ENCODE measurements at regions not wholly inside any gene's neighbourhood (a gene's known extent, or its start where the extent isn't known, plus 50 kb on each side); places are given as distances from the start of the nearest gene placed in this dataset.
A peak's percentile ranks its signal among the peaks of the same experiment; 100 is the strongest.
"Not testable (repeated sequence)": the region's sequence is repeated elsewhere in the genome, so short reads cannot be mapped to it uniquely, and the experiment has no call there.

DNA sequence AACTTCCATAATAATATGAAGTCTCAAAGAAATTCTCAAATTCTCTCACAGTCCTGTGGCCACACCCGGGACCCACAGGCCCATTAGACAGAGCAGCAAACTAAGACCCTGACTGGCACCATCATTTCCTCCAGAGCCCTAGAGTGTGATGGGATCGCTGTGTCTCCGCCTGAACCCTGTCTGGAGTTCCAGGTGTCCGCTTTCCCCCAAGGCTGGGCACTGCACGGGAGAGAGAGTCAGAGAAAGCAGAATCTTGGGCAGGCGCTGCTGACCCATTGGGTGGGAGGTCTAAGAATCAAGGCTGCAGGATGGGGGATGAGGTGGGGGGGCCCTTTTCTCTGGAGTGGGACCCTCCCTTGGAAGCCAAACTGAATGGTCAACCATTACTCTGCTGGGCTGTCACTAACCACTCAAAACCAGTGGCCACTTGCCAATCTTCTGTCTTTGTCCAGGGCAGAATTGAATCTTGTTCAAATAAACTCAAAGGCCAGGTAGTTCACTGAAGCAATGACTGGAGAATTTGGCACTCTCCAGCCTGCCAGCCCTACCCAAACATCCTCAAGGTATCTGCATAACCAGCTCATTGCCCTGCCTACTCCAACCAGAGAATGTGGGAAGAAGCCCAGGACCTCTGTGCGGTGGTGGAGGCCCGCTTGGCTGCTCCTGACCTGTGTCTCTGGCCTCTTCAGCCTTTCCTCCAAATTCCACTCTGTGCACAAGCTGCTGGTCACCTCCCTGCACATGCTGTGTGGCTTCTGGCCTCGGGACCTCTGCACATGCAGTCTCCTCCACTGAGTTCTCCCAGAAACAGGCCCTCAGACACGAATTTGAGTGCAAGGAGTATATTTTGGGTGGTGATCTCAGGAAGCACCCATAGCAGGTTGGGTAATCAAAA lies 141.1 kb downstream of the CEBPB start:
- no peak for DNase-seq

- DNase-seq: no peak
Measured at GRCh38 chr20:50332491-50332980, 141.9 kb downstream of the CEBPB start.

- DNase-seq: no peak
Measured at GRCh38 chr20:50333131-50333670, 142.6 kb downstream of the CEBPB start.

- peak; percentile 83 for DNase-seq
Measured at GRCh38 chr20:50333812-50334211, 143.2 kb downstream of the CEBPB start.

DNA sequence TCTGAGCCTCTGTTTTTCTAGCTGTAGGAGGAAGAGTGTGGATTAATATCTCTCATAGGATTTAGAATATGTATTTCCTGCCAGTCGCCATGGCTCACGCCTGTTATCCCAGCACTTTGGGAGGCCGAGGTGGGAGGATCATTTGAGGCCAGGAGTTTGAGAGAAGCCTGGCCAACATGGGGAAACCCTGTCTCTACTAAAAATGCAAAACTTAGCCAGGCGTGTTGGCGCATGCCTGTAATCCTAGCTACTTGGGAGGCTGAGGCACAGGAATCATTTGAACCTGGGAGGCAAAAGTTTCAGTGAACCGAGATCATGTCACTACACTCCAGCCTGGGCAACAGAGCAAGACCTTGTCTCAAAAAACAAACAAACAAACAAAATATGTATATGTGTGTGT lies 143.9 kb downstream of the CEBPB start:
- not testable (repeated sequence) for DNase-seq

GRCh38 chr20:50335105-50335504 lies 144.5 kb downstream of the CEBPB start:
- peak; percentile 40 for DNase-seq

- DNase-seq: no peak
Measured at GRCh38 chr20:50335866-50336265, 145.2 kb downstream of the CEBPB start.

DNA sequence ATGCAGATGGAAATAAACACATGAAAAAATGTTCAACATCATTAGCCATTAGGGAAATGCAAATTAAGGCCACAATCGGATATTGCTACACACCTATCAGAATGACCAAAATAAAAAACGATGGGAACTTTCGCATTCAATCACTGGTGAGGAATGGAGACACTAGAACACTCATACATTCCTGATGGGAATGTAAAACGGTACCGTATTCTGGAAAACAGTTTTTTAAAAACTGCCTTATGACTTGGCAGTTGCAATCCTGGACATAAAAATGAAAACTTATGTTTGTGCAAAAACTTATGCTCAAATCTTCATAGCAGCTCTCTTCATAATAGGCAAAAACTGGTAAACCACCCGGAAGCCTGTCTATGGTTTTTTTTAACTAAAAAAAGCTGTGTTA lies 146.0 kb downstream of the CEBPB start:
- peak; percentile 45 for DNase-seq

DNA sequence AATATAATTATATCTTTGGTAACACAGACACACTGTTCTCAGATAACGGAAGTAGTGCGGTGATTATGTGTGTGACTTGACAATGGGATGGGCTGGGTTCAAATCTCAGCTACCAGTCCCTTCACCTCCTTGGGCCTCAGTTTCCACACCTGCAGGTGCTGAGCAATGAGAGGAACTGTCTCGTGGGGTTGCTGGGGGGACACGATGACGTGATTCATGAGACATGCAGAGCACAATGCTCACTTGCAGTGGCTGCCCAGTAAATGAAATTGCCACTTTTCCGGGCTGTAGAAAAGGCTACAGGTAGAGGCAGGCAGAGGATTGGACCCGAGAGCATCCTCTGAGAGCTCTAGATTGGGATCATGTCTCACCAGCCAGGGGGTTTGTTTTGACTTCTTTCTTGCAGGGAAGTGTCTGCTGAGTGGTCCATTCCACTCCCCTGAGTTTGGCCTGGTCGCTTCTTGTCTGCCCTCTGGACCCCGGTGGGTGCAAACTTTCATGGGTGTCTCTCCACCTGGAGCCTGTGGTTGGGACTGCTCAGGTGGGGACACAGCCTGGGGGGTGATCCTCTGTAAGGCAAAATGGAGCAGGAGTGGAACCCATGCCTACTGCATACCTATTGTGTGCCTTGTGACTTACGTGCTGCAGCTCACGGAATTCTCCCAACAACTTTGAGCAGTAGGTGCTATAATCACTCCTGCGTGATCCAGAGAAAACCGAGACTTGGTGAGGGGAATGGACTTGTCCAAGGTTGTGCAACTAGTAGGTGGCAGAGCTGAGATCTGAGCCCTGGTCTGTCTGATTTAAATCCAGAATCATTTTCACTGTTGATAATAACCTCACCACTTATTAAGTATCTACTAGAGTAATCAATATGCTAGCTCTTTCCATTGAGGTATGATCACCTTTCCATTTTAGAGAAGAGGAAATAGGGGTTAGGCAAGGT lies 147.2 kb downstream of the CEBPB start:
- no peak for DNase-seq

DNA sequence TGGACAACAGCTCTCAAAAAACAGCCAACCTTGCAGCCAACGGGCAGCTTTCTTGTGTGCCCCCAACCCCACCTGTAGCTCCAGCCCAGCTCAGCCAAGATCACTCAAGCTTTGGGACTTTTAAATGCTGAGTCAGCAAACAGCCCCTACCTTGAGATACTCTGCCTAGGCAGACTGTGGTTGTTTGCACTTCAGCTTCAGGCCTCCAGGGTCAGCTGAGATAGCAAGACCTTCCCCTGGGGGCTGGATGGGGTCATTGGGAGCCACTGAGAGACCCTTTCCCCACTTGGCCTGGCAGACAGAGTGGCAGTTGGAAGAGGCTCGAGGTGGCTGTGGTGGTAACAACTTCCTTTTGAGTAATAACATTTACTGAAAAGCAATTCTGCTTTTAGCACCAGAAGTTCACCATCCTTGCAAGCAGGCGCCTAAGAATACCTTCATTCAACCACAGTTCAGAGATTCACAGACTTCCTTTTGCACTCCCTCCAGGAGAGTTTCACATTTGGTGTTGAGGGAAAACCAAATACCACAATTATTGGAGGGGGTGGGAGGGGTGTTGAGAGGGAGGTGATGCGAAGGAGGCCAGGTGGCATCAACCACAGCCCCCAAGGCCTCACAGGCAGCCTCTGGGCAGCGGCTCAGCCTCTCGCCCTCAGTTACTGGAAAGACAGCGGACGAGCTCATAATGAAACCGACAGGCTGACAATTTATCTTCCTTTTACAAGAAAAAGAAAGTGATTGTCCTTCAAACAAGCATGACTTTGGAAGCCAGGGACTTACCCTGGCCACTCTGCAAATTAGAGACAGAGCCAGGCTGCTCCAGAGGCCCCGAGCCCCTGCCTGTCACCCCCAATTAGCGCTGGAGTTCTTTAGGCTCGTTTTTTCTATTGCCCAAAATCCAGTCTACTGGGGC lies 148.1 kb downstream of the CEBPB start:
- peak; percentile 61 for DNase-seq

DNA sequence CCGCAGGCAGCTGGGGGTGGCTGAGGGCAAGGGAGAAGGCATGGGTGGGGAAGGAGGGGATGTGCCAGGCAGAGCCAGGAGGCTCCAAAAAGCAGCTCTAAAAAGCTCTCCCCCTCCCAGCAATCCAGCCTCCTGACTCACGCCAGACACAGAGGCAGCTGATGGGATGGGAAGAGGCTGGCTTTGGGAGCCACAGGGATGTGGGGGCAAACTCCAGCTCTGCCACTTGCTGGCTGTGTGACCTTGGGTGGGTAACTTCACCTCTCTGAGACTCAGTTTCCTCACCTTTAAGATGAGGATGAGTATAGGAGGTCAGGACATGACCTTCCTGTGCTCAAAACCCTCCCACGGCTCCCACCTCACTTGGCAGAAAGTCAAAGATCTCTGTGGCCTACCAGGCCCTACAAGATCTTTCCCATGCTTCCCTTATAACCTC lies 148.9 kb downstream of the CEBPB start:
- peak; percentile 76 for DNase-seq

DNA sequence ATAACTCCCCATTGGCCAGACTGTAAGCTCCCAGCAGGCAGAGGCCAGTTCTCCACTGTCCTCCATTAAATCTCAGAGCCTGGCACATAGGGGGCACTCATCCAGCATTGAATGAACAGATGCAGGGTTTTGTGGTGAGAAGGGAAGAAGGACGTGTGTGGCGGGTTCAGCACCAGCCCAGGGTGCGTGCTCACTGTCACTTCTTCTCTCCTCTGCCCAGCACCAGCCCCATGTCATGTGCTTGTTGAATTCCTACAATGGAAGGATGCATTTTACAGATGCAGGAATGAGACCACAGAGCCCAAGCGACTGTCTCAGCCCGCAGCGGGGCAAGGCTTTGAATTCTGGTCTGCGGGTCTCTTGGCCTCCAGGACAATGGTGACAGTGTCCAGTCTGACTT lies 149.9 kb downstream of the CEBPB start:
- DNase-seq: no peak

DNA sequence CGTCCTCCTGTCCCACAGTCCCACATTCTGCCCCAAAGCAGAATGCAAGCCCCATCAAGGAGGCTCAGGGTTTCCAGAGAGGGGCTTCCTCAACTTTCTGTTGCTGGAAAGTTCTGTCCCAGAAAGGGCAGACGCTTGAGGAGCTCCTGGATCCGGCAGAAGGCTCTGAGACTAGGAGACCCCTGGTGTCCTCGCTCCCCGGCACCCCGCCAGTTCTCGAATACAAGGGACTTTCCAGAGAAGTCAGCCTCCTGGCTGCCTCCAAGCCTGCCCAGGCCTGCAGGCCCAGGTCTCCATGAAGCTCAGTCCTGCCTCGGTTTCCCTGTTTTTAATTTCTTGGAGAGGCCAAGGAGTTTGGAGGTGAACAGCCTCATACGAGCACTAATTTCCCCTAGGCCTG lies 150.4 kb downstream of the CEBPB start:
- DNase-seq: no peak

- no peak for DNase-seq
Measured at GRCh38 chr20:50341880-50342637, 151.4 kb downstream of the CEBPB start.

- DNase-seq: no peak
Measured at GRCh38 chr20:50342638-50343102, 152.0 kb downstream of the CEBPB start.

DNA sequence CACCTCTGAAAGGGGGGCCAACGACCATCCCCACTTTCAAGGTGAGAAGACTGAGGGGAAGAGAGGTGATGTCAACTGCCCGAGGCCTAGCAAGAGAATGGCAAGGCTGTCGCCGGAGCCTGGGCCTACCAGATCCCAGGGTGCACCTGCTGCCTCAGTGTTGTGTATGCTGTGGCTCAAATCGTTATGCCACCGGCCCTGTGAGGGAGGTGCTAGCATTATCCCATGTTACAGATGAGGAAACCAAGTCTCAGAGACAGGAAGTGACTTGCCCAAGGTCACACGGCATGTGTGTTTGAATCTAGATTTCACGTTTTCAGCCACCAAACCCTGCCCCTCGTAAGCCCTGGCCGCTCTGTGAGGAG lies 152.5 kb downstream of the CEBPB start:
- DNase-seq: no peak

GRCh38 chr20:50343490-50344179 lies 153.0 kb downstream of the CEBPB start:
- no peak for DNase-seq

DNA sequence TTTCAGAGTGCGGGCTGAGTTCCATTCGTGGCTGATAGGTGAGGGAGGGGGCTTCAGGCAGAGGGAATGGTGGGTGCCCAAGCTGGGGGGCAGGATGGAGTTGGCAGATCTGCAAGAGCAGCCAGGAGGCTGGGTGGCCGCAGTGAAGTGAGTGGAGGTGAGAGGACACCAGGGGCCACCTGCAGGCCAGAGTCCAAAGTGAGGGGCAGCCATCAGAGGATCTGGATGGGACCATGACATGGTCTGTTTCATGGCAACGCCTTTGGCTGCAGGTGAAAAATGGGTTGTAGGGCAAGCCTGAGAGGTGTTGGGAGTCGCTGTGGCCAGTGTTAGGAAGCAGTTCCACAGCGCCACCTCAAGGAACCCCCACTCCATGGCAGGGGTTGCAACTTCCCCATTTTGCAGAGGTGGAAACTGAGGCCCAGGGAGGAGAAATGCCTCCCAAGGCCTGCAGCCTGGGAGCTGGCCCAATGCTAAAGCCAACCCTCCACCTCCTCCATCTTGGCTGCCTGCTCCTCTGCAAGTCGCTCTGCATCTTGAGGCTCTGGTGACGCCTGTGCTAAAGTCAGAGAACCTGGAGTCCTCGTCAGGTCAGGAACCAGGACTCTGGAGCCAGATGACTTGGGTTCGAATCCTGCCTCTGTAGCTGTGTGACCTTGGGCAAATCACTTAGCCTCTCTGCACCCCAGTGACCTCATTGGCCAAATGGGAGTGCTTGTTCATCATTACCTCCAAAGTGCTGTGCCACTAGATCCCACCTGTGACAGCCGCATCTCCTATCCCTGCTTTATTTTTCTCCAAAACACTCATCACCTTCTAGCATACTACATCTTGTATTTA lies 153.8 kb downstream of the CEBPB start:
- no peak for DNase-seq

GRCh38 chr20:50345712-50346373 lies 155.2 kb downstream of the CEBPB start:
- DNase-seq: no peak

Measured in fibroblast of upper back skin (primary cell).